Smooth muscle cell (in vitro differentiated cells): ENCODE measurements at regions not wholly inside any gene's neighbourhood (a gene's known extent, or its start where the extent isn't known, plus 50 kb on each side); places are given as distances from the start of the nearest gene placed in this dataset.

Experiments
- DNase-seq: peaks from one replicate; lab custom pipeline; 2025; ENCODE audit not compliant: unreplicated experiment; lab: John Stamatoyannopoulos, UW
- H2AFZ ChIP-seq: fragments of 200-600 bp; sonication (generic); 2 replicates; pipeline ENCODE4 v1.6.0; 2016; ENCODE audit warnings: antibody characterized with exemption, low read depth, mild to moderate bottlenecking
- H3F3A ChIP-seq: fragments of 200-600 bp; sonication (generic); 2 replicates; pipeline ENCODE4 v1.6.0; 2017; ENCODE audit warnings: antibody characterized with exemption, low read depth
- H3K27ac ChIP-seq: fragments of 200-600 bp; sonication (generic); 2 replicates; pipeline ENCODE4 v1.5.1; 2016; ENCODE audit warnings: low read depth, mild to moderate bottlenecking
- H3K27me3 ChIP-seq: fragments of 200-600 bp; sonication (generic); 2 replicates; pipeline ENCODE4 v1.6.1; 2016; ENCODE audit warnings: low read depth, mild to moderate bottlenecking
- H3K36me3 ChIP-seq: fragments of 200-600 bp; sonication (generic); 2 replicates; pipeline ENCODE4 v1.5.1; 2016; ENCODE audit warnings: low read depth
- H3K4me1 ChIP-seq: fragments of 200-600 bp; sonication (generic); 2 replicates; pipeline ENCODE4 v1.5.1; 2016; ENCODE audit warnings: low read depth
- H3K4me2 ChIP-seq: fragments of 200-600 bp; sonication (generic); 2 replicates; pipeline ENCODE4 v1.6.0; 2016; ENCODE audit warnings: mild to moderate bottlenecking
- H3K4me3 ChIP-seq: fragments of 200-600 bp; sonication (generic); 2 replicates; pipeline ENCODE4 v1.5.1; 2016; ENCODE audit warnings: mild to moderate bottlenecking
- H3K79me2 ChIP-seq: fragments of 200-600 bp; sonication (generic); 2 replicates; pipeline ENCODE4 v1.6.0; 2016; ENCODE audit warnings: low read depth, mild to moderate bottlenecking
- H3K9ac ChIP-seq: fragments of 200-600 bp; sonication (generic); 2 replicates; pipeline ENCODE4 v1.6.0; 2016; ENCODE audit warnings: low read depth
- H3K9me3 ChIP-seq: fragments of 200-600 bp; sonication (generic); replicated peaks from 2 replicates; pipeline ENCODE4 v1.5.1; 2016; ENCODE audit warnings: low read depth
- H4K20me1 ChIP-seq: fragments of 200-600 bp; sonication (generic); 2 replicates; pipeline ENCODE4 v1.6.0; 2016; ENCODE audit warnings: low read depth
- WGBS: methylation state at CpG from one replicate; pipeline ENCODE4 v1.1.7; 2016; ENCODE audit warnings: low lambda C conversion rate; 5-methylcytosine and 5-hydroxymethylcytosine counted together
- TF ChIP-seq, protein P1 (sequence below): fragments of 200-600 bp; sonication (generic); IDR thresholded peaks from 2 replicates; pipeline ENCODE4 v1.5.1; 2017; ENCODE audit warnings: borderline replicate concordance, mild to moderate bottlenecking, antibody characterized with exemption; ENCODE audit not compliant: insufficient read depth, poor library complexity, severe bottlenecking

DNA sequence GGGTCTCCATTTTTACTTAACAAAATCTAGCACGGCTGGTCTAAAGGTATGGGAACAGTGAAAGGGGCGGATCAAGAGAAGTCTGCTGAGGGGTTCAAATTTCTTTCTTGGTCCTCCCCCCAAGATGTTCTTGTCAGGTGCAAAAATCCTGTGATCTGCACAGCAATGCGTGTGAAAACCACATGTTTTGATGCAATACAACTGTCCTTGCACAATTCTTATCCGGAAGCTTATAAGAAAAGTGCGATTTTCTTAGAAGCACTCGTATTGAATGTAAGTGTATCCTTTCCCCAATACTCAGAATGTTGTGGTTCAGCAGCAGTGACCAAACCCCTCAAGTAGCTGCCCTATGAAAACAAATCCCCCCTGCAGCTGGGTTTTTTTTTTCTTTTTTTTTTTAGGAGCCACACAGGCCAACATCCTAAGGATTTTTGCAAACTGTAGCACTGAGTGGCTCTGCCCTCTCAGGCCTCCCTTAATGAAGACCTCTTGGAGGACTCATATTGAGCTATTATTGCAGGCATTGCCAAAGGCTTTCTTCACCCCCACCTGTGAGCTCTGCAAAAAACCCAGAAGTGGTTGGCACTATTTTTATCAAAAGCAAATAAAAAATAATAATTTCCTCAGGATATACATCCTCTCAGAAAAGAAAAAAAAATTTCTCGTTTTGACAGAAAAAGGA, 151.9 kb upstream of the ITGB1 start:
- no peak overlapping the region for H3K4me2 ChIP-seq
- H3K9ac ChIP-seq = no peak overlapping the region
- TF ChIP-seq, protein P1, sequence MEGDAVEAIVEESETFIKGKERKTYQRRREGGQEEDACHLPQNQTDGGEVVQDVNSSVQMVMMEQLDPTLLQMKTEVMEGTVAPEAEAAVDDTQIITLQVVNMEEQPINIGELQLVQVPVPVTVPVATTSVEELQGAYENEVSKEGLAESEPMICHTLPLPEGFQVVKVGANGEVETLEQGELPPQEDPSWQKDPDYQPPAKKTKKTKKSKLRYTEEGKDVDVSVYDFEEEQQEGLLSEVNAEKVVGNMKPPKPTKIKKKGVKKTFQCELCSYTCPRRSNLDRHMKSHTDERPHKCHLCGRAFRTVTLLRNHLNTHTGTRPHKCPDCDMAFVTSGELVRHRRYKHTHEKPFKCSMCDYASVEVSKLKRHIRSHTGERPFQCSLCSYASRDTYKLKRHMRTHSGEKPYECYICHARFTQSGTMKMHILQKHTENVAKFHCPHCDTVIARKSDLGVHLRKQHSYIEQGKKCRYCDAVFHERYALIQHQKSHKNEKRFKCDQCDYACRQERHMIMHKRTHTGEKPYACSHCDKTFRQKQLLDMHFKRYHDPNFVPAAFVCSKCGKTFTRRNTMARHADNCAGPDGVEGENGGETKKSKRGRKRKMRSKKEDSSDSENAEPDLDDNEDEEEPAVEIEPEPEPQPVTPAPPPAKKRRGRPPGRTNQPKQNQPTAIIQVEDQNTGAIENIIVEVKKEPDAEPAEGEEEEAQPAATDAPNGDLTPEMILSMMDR = no peak
- H3K27ac ChIP-seq = no peak overlapping the region
- H2AFZ ChIP-seq = no peak overlapping the region
- no peaks in the 10 kb centered on the region for H3K36me3 ChIP-seq
- no peaks in the 10 kb centered on the region for H3K9me3 ChIP-seq
- no peaks in the 10 kb centered on the region for H3K79me2 ChIP-seq
- no peaks in the 10 kb centered on the region for H3K27me3 ChIP-seq
- no peak overlapping the region for H3K4me3 ChIP-seq
- peaks cover 21% of the 10 kb centered on the region for H3K4me1 ChIP-seq
- DNase-seq = no peak
- 87% methylated on average over 7 of the region's 7 CpGs for WGBS
- no peaks in the 10 kb centered on the region for H4K20me1 ChIP-seq
- H3F3A ChIP-seq = peaks cover 14% of the 10 kb centered on the region

DNA sequence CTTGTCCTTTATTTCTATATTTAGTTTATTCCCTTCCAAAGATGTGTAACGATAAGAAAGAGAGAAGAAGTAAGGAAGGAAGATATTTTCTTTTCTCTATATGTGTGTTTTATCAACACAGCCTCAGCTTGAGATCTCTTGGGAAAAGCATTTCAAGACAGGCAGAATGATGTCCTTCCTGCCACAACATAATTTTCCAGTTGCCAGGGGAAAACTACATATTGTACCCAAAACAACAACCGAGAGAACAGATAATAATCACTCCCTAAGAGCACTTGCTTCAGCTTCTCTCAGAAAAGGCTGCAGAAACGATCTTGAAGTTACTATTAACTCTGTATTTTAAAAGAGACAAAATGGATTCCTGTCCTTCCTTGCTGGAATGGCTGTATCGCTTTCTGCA, 151.4 kb upstream of the ITGB1 start:
- no peak overlapping the region for H3K4me3 ChIP-seq
- H3K9ac ChIP-seq = no peak overlapping the region
- H3K4me1 ChIP-seq = peaks cover 18% of the 10 kb centered on the region
- H3K9me3 ChIP-seq = no peaks in the 10 kb centered on the region
- DNase-seq = no peak
- H4K20me1 ChIP-seq = no peaks in the 10 kb centered on the region
- no peak overlapping the region for H3K27ac ChIP-seq
- WGBS = 71% methylated on average over 4 of the region's 4 CpGs
- H3K79me2 ChIP-seq = no peaks in the 10 kb centered on the region
- H3K36me3 ChIP-seq = no peaks in the 10 kb centered on the region
- H3F3A ChIP-seq = peaks cover 11% of the 10 kb centered on the region
- TF ChIP-seq, protein P1 = no peak
- no peak overlapping the region for H3K4me2 ChIP-seq
- H3K27me3 ChIP-seq = no peaks in the 10 kb centered on the region
- no peak overlapping the region for H2AFZ ChIP-seq

DNA sequence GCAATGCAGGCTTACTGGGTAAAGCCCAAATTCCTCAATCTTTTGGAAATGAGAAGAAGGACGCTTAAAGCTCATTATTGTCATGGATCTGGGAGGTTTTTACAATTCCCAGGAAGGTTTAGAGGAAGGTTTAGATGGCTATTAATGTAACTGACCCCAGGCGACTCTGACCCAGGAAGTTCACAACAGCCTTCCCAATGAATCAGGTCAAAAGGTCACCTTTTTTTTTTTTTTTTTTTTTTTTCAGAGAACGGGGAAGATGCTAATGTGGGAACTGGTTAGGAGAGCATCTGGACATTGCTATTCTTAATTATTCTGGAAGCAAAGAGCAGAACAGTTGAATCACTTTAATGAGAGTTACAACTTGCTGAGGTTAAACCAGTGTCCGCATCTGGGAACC, 149.9 kb upstream of the ITGB1 start:
- no peaks in the 10 kb centered on the region for H4K20me1 ChIP-seq
- H3K27ac ChIP-seq = no peak overlapping the region
- H3K9ac ChIP-seq = no peak overlapping the region
- no peak overlapping the region for H3K4me2 ChIP-seq
- no peak overlapping the region for H3K4me3 ChIP-seq
- no peaks in the 10 kb centered on the region for H3K79me2 ChIP-seq
- no peaks in the 10 kb centered on the region for H3K36me3 ChIP-seq
- H3K27me3 ChIP-seq = no peaks in the 10 kb centered on the region
- WGBS = 79% methylated on average over 4 of the region's 4 CpGs
- TF ChIP-seq, protein P1 = no peak
- peaks cover 3% of the 10 kb centered on the region for H3F3A ChIP-seq
- peaks cover 4% of the 10 kb centered on the region for H3K4me1 ChIP-seq
- H3K9me3 ChIP-seq = no peaks in the 10 kb centered on the region
- H2AFZ ChIP-seq = no peak overlapping the region
- no peak for DNase-seq

DNA sequence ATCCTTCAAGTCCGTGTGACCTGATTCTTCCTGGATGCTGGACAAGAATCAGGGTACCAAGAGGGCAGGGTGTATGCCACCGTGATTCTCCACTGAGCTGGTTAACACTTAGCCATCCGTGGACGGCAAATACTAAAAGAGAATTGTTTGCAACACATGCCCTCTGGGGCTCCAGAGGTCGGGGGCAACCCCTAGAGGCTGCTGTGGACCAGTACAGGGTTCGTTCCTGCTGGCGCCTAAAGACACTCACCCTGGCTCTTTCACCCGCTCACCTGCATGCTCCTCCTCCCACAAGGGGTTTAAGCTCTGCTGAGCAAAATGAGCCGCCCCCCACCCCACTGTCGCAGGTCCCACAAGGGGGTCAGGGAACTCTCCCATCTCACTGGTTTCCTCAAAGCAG, 148.7 kb upstream of the ITGB1 start:
- WGBS = 57% methylated on average over 10 of the region's 10 CpGs
- no peaks in the 10 kb centered on the region for H3K79me2 ChIP-seq

More for the DNA sequence above, 148.7 kb upstream of the ITGB1 start:
- Histone ChIP-seq H3K9me3 (no peaks in the 10 kb centered on the region), H3K27ac (no peak overlapping the region), H3K9ac (no peak overlapping the region), H3K4me3 (no peak overlapping the region), H3K27me3 (no peaks in the 10 kb centered on the region), H3F3A (no peaks in the 10 kb centered on the region), H3K36me3 (no peaks in the 10 kb centered on the region), H3K4me1 (no peaks in the 10 kb centered on the region), H4K20me1 (no peaks in the 10 kb centered on the region), H3K4me2 (no peak overlapping the region), H2AFZ (no peak overlapping the region)
- no peak for DNase-seq
- TF ChIP-seq, protein P1 = no peak
